NOMO-1 treated with DMSO at 0.1 percent for 48 hours (cell line): ENCODE measurements at regions not wholly inside any gene's neighbourhood (a gene's known extent, or its start where the extent isn't known, plus 50 kb on each side); places are given as distances from the start of the nearest gene placed in this dataset.

ENCODE experiments used
- DNase-seq: peaks from one replicate; lab custom pipeline; 2025; ENCODE audit not compliant: unreplicated experiment; lab: John Stamatoyannopoulos, UW

- peak; percentile 62 for DNase-seq
These were observed 141.9 kb upstream of the LGALSL start for GRCh38 chr2:64311948-64312621.

GRCh38 chr2:64312622-64313397 lies 141.2 kb upstream of the LGALSL start:
- no peak for DNase-seq

- no peak for DNase-seq
These were observed 140.6 kb upstream of the LGALSL start for GRCh38 chr2:64313398-64313723.

- DNase-seq: no peak
These were observed 138.5 kb upstream of the LGALSL start for GRCh38 chr2:64315291-64315960.

- DNase-seq: no peak
These were observed 136.1 kb upstream of the LGALSL start for GRCh38 chr2:64317707-64318475.

- DNase-seq: no peak
These were observed 135.6 kb upstream of the LGALSL start for GRCh38 chr2:64318476-64318748.

GRCh38 chr2:64319896-64320295 lies 134.1 kb upstream of the LGALSL start:
- DNase-seq: no peak

GRCh38 chr2:64322433-64322832 lies 131.5 kb upstream of the LGALSL start:
- DNase-seq: no peak

GRCh38 chr2:64323197-64323596 lies 130.8 kb upstream of the LGALSL start:
- DNase-seq: no peak

- DNase-seq: no peak
These were observed 129.1 kb upstream of the LGALSL start for GRCh38 chr2:64324746-64325410.

GRCh38 chr2:64325477-64325851 lies 128.5 kb upstream of the LGALSL start:
- DNase-seq: no peak

GRCh38 chr2:64325852-64326577 lies 127.9 kb upstream of the LGALSL start:
- no peak for DNase-seq

- DNase-seq: no peak
These were observed 127.3 kb upstream of the LGALSL start for GRCh38 chr2:64326578-64327050.

GRCh38 chr2:64327129-64327509 lies 126.8 kb upstream of the LGALSL start:
- no peak for DNase-seq

- peak; percentile 32 for DNase-seq
These were observed 126.2 kb upstream of the LGALSL start for GRCh38 chr2:64327510-64328414.

GRCh38 chr2:64328415-64328722 lies 125.6 kb upstream of the LGALSL start:
- DNase-seq: no peak

GRCh38 chr2:64328756-64329155 lies 125.2 kb upstream of the LGALSL start:
- DNase-seq: no peak

GRCh38 chr2:64329848-64330247 lies 124.1 kb upstream of the LGALSL start:
- no peak for DNase-seq

- DNase-seq: peak; percentile 78
These were observed 123.5 kb upstream of the LGALSL start for GRCh38 chr2:64330281-64331113.
